Thymus (tissue), 11 donors: ENCODE measurements at regions not wholly inside any gene's neighbourhood (a gene's known extent, or its start where the extent isn't known, plus 50 kb on each side); places are given as distances from the start of the nearest gene placed in this dataset.
"Not testable (repeated sequence)": the region's sequence is repeated elsewhere in the genome, so short reads cannot be mapped to it uniquely, and the experiment has no call there.

ENCODE experiments used
- DNase-seq, 9 donors: peaks; one replicate each; pipeline ENCODE4 v3.0.0-alpha.2; 2013; ENCODE audit warnings: low spot score in 9 of 9, low read depth in 6 of 9, missing footprints in 1 of 9
- H3K27ac ChIP-seq, 2 donors: one replicate each; pipeline ENCODE4 v1.5.1; 2013; ENCODE audit warnings: control low read depth in 1 of 2, low read depth in 1 of 2, low read length in 1 of 2, mild to moderate bottlenecking in 1 of 2, moderate library complexity in 1 of 2
- H3K27me3 ChIP-seq, 2 donors: one replicate each; pipeline ENCODE4 v1.5.1; 2013; ENCODE audit warnings: low read length in 1 of 2; ENCODE audit not compliant: control insufficient read depth in 2 of 2, insufficient read depth in 1 of 2
- H3K36me3 ChIP-seq, 2 donors: one replicate each; pipeline ENCODE4 v1.5.1; 2013; ENCODE audit warnings: low read length in 1 of 2, mild to moderate bottlenecking in 1 of 2, moderate library complexity in 1 of 2; ENCODE audit not compliant: control insufficient read depth in 2 of 2, insufficient read depth in 2 of 2
- H3K4me1 ChIP-seq, 2 donors: one replicate each; pipeline ENCODE4 v1.5.1; 2013; ENCODE audit warnings: low read length in 2 of 2; ENCODE audit not compliant: control insufficient read depth in 2 of 2, insufficient read depth in 2 of 2
- H3K4me3 ChIP-seq, 2 donors: one replicate each; pipeline ENCODE4 v1.5.1; 2013; ENCODE audit warnings: low read length in 2 of 2, control low read depth in 1 of 2, mild to moderate bottlenecking in 1 of 2
- H3K9me3 ChIP-seq, 2 donors: one replicate each; pipeline ENCODE4 v1.5.1; 2013; ENCODE audit warnings: low read length in 1 of 2, mild to moderate bottlenecking in 1 of 2; ENCODE audit not compliant: control insufficient read depth in 2 of 2, insufficient read depth in 1 of 2
- WGBS: extraction: QIAGEN DNeasy Blood & Tissue Kit; methylation state at CpG from one replicate; pipeline ENCODE4 v1.1.7; 2013; 5-methylcytosine and 5-hydroxymethylcytosine counted together
- donor health status: healthy.

GRCh38 chr7:16089191-16089590, 332.1 kb downstream of the CRPPA start:
- H3K4me1 ChIP-seq: no peaks in the 10 kb centered on the region
- no peaks in the 10 kb centered on the region for H3K36me3 ChIP-seq
- H3K9me3 ChIP-seq: no peaks in the 10 kb centered on the region
- H3K27me3 ChIP-seq: no peaks in the 10 kb centered on the region
- DNase-seq: no peak
- no peak overlapping the region for H3K4me3 ChIP-seq
- 91% methylated on average over 19 of the region's 19 CpGs for WGBS
- H3K27ac ChIP-seq: no peak overlapping the region

GRCh38 chr7:16086743-16087142, 334.6 kb downstream of the CRPPA start:
- Histone ChIP-seq H3K4me1 (no peaks in the 10 kb centered on the region), H3K9me3 (no peaks in the 10 kb centered on the region), H3K27me3 (no peaks in the 10 kb centered on the region), H3K4me3 (no peak overlapping the region), H3K36me3 (no peaks in the 10 kb centered on the region), H3K27ac (no peak overlapping the region)
- DNase-seq: no peak
- 96% methylated on average over 1 of the region's 1 CpG for WGBS

GRCh38 chr7:16085780-16086179, 335.6 kb downstream of the CRPPA start:
- not testable (repeated sequence) for H3K36me3 ChIP-seq, DNase-seq, H3K4me1 ChIP-seq

GRCh38 chr7:16084875-16085274, 336.5 kb downstream of the CRPPA start:
- H3K36me3 ChIP-seq: no peaks in the 10 kb centered on the region
- no peaks in the 10 kb centered on the region for H3K4me1 ChIP-seq
- no peaks in the 10 kb centered on the region for H3K27me3 ChIP-seq
- DNase-seq: no peak
- H3K4me3 ChIP-seq: no peak overlapping the region
- WGBS: 95% methylated on average over 4 of the region's 4 CpGs
- H3K9me3 ChIP-seq: no peaks in the 10 kb centered on the region
- no peak overlapping the region for H3K27ac ChIP-seq

More at GRCh38 chr7:16085780-16086179, 335.6 kb downstream of the CRPPA start:
- H3K9me3 ChIP-seq, H3K27ac ChIP-seq, H3K27me3 ChIP-seq, H3K4me3 ChIP-seq: not testable (repeated sequence)
- WGBS: 86% methylated on average over 6 of the region's 6 CpGs

- 96% methylated on average over 3 of the region's 3 CpGs for WGBS
- no peaks in the 10 kb centered on the region for H3K27me3 ChIP-seq
- H3K4me3 ChIP-seq: no peak overlapping the region
- H3K4me1 ChIP-seq: no peaks in the 10 kb centered on the region
- no peak for DNase-seq
- no peaks in the 10 kb centered on the region for H3K9me3 ChIP-seq
- H3K36me3 ChIP-seq: no peaks in the 10 kb centered on the region
- H3K27ac ChIP-seq: no peak overlapping the region
These were observed 337.0 kb downstream of the CRPPA start for GRCh38 chr7:16084370-16084769.

GRCh38 chr7:16083931-16084330, 337.4 kb downstream of the CRPPA start:
- WGBS: 78% methylated on average over 3 of the region's 3 CpGs
- no peak for DNase-seq
- Histone ChIP-seq H3K4me3 (no peak overlapping the region), H3K36me3 (no peaks in the 10 kb centered on the region), H3K4me1 (no peaks in the 10 kb centered on the region), H3K27me3 (no peaks in the 10 kb centered on the region), H3K9me3 (no peaks in the 10 kb centered on the region), H3K27ac (no peak overlapping the region)

DNA sequence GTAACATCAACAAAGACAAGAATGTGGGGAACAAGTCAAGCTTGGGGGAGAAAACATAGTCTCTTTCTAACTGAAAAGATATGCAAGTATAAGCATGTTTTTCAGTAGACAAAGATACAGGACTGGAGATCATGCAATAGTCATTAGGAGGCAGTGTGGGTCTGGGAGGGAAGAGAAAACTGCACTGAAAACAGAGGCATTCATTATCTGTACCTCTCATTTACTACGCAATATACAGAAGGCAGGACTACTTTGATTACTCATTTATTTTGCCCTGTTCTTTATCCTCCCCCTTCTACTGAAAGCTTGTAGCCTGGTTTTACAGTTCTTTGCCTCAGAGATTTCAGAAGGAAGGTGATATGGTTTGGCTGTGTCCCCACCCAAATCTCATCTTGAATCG, 341.2 kb downstream of the CRPPA start:
- Histone ChIP-seq H3K9me3 (no peaks in the 10 kb centered on the region), H3K4me1 (no peaks in the 10 kb centered on the region), H3K4me3 (no peak overlapping the region), H3K36me3 (no peaks in the 10 kb centered on the region), H3K27me3 (no peaks in the 10 kb centered on the region), H3K27ac (no peak overlapping the region)
- 94% methylated on average over 2 of the region's 2 CpGs for WGBS
- no peak for DNase-seq

DNA sequence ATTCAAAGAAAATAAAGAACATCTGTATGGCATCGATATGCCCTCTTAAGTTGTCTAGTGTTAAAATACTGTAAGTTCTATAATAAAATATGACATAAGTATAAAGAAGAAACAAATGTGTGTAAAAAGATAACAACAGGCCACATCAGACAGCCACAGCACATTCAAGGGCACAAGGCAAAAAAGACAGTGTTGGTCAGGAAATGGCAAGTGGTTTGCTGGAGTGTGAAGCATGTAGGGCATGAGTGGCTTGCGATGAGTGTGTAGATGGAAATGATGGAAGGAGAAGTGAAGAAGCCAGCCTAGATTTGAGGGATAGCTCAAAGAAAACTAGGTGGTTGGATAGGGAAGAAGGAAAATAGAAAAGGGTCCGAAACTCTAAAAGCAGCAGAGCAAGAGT, 341.6 kb downstream of the CRPPA start:
- 77% methylated on average over 3 of the region's 3 CpGs for WGBS
- no peaks in the 10 kb centered on the region for H3K4me1 ChIP-seq
- no peaks in the 10 kb centered on the region for H3K36me3 ChIP-seq
- no peak overlapping the region for H3K27ac ChIP-seq
- DNase-seq: no peak
- no peak overlapping the region for H3K4me3 ChIP-seq
- no peaks in the 10 kb centered on the region for H3K27me3 ChIP-seq
- no peaks in the 10 kb centered on the region for H3K9me3 ChIP-seq

DNA sequence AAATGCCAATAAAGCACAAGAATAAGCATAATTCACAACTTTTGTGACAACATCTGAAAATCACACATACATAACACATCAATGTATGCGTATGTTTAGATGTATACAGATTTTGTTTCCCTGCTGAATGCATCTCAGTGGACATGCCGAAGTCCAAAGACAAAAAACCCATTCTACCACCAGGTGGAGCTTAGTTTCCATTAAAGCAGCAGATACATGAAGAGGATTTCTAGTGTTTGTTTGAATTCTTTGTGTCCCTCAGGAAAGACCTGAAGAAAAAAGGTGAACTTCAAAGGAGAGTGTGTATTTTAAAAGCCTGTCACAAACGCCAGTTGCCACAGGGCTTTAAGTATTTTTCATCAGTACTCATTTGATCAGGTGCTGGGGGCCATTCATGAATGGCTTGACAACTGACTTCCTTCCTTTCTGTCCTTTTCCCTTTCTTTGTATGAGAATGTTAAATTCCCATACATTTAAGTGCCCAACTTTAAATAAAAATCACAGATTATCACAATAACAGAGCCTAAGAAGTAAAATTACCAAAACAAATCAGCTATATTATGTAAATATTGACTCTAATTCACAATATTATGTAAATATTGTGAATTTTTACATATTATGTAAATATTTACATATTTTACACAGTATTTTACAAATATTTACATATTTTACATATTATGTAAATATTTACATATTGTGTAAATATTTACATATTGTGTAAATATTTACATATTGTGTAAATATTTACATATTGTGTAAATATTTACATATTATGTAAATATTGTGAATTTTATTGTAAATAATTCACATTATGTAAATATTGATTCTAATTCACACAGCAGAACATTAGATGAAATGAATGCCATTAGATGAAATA, 343.0 kb downstream of the CRPPA start:
- Histone ChIP-seq H3K9me3 (no peaks in the 10 kb centered on the region), H3K36me3 (no peaks in the 10 kb centered on the region), H3K27me3 (no peaks in the 10 kb centered on the region), H3K27ac (no peak overlapping the region), H3K4me3 (no peak overlapping the region), H3K4me1 (no peaks in the 10 kb centered on the region)
- DNase-seq: peak in 8 of 9 donors; percentile 12 to 64 (median 24)
- 59% methylated on average over 3 of the region's 3 CpGs for WGBS
